ENCODE measurements at regions not wholly inside any gene's neighbourhood (a gene's known extent, or its start where the extent isn't known, plus 50 kb on each side); places are given as distances from the start of the nearest gene placed in this dataset.

GRCh38 chr13:58406545-58406944, 775.0 kb downstream of the PCDH17 start:
- ATAC-seq = no peak
- TF ChIP-seq PPARA (CRISPR knock-in tag; IDR thresholded peaks at IDR 0.05; ENCODE audit: borderline replicate concordance) = no peak
- no peak for TF ChIP-seq ARNTL (CRISPR knock-in tag; IDR thresholded peaks at IDR 0.05; ENCODE audit: borderline replicate concordance, low read depth)
- TF ChIP-seq ZC3H10 (CRISPR knock-in tag; IDR thresholded peaks at IDR 0.05) = no peak
- no peak for TF ChIP-seq TOX (CRISPR knock-in tag; IDR thresholded peaks at IDR 0.05; ENCODE audit: borderline replicate concordance)
- TF ChIP-seq BACH2 (CRISPR knock-in tag; IDR thresholded peaks at IDR 0.05; ENCODE audit: borderline replicate concordance) = no peak
- no peak for TF ChIP-seq CSDC2 (CRISPR knock-in tag; IDR thresholded peaks at IDR 0.05)
- no peak for TF ChIP-seq ZFP3 (CRISPR knock-in tag; IDR thresholded peaks at IDR 0.05)

GRCh38 chr13:58429917-58430316, 798.4 kb downstream of the PCDH17 start:
- TF ChIP-seq ZC3H10 (CRISPR knock-in tag; IDR thresholded peaks at IDR 0.05) (no peak), ZFP30 (CRISPR knock-in tag; IDR thresholded peaks at IDR 0.05) (no peak), ZNF8 (CRISPR knock-in tag; IDR thresholded peaks at IDR 0.05) (no peak), BACH2 (CRISPR knock-in tag; IDR thresholded peaks at IDR 0.05; ENCODE audit: borderline replicate concordance) (no peak), ZNF70 (CRISPR knock-in tag; IDR thresholded peaks at IDR 0.05) (no peak), CSRNP3 (CRISPR knock-in tag; IDR thresholded peaks at IDR 0.05) (no peak), ARNTL (CRISPR knock-in tag; IDR thresholded peaks at IDR 0.05; ENCODE audit: borderline replicate concordance, low read depth) (no peak), ZNF565 (CRISPR knock-in tag; conservative IDR thresholded peaks at IDR 0.05; ENCODE audit: low read depth) (no peak), ESRRG (CRISPR knock-in tag; IDR thresholded peaks at IDR 0.05) (no peak), TOX (CRISPR knock-in tag; IDR thresholded peaks at IDR 0.05; ENCODE audit: borderline replicate concordance) (no peak), TCF4 (CRISPR knock-in tag; IDR thresholded peaks at IDR 0.05; ENCODE audit: borderline replicate concordance) (no peak), CREB5 (CRISPR knock-in tag; IDR thresholded peaks at IDR 0.05; ENCODE audit: low read depth) (no peak), RARB (CRISPR knock-in tag; IDR thresholded peaks at IDR 0.05) (no peak)
- ATAC-seq = no peak

GRCh38 chr13:58434943-58435342, 803.4 kb downstream of the PCDH17 start:
- TF ChIP-seq ZFP3 (CRISPR knock-in tag; IDR thresholded peaks at IDR 0.05) = no peak
- no peak for TF ChIP-seq GLIS3 (CRISPR knock-in tag; IDR thresholded peaks at IDR 0.05)
- no peak for TF ChIP-seq ARNTL (CRISPR knock-in tag; IDR thresholded peaks at IDR 0.05; ENCODE audit: borderline replicate concordance, low read depth)
- TF ChIP-seq OSR1 (CRISPR knock-in tag; IDR thresholded peaks at IDR 0.05) = no peak
- no peak for TF ChIP-seq POU6F1 (CRISPR knock-in tag; IDR thresholded peaks at IDR 0.05; ENCODE audit: borderline replicate concordance, low read depth)
- no peak for TF ChIP-seq CSRNP3 (CRISPR knock-in tag; IDR thresholded peaks at IDR 0.05)
- no peak for TF ChIP-seq PPARA (CRISPR knock-in tag; IDR thresholded peaks at IDR 0.05; ENCODE audit: borderline replicate concordance)
- TF ChIP-seq CREB5 (CRISPR knock-in tag; IDR thresholded peaks at IDR 0.05; ENCODE audit: low read depth) = no peak
- no peak for TF ChIP-seq ZNF565 (CRISPR knock-in tag; conservative IDR thresholded peaks at IDR 0.05; ENCODE audit: low read depth)
- no peak for TF ChIP-seq ISL1 (CRISPR knock-in tag; IDR thresholded peaks at IDR 0.05)
- TF ChIP-seq TSHZ2 (CRISPR knock-in tag; IDR thresholded peaks at IDR 0.05) = no peak
- no peak for TF ChIP-seq TOX (CRISPR knock-in tag; IDR thresholded peaks at IDR 0.05; ENCODE audit: borderline replicate concordance)
- no peak for TF ChIP-seq SNAI2 (CRISPR knock-in tag; IDR thresholded peaks at IDR 0.05)
- TF ChIP-seq PATZ1 (CRISPR knock-in tag; IDR thresholded peaks at IDR 0.05; ENCODE audit: borderline replicate concordance) = no peak
- TF ChIP-seq TCF4 (CRISPR knock-in tag; IDR thresholded peaks at IDR 0.05; ENCODE audit: borderline replicate concordance) = no peak
- ATAC-seq = no peak

Measured in SK-N-SH treated with all-trans-retinoic acid at 6 μM for 48 hours (cell line).